ENCODE measurements at regions not wholly inside any gene's neighbourhood (a gene's known extent, or its start where the extent isn't known, plus 50 kb on each side); places are given as distances from the start of the nearest gene placed in this dataset.

DNA sequence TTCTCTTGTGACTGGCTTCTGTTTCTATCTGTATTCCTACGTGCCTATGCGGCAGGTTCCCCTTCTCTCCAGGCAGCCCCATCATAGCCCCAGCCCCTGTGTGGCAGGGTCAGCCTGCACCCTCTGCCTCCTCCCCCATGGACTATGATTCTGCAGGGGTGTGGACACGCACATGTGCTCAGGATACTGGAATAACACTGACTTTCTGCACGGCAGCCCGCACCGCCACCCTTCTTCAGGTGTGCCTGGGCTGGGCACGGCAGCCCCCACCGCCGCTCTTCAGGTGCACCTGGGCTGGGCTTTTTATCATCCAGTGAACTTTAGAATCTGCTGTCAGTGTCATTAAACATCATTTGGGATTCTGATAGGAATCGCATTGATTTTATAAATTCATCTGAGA is 202.6 kb upstream of the PPP2R2D start:
- TF ChIP-seq, protein P1, sequence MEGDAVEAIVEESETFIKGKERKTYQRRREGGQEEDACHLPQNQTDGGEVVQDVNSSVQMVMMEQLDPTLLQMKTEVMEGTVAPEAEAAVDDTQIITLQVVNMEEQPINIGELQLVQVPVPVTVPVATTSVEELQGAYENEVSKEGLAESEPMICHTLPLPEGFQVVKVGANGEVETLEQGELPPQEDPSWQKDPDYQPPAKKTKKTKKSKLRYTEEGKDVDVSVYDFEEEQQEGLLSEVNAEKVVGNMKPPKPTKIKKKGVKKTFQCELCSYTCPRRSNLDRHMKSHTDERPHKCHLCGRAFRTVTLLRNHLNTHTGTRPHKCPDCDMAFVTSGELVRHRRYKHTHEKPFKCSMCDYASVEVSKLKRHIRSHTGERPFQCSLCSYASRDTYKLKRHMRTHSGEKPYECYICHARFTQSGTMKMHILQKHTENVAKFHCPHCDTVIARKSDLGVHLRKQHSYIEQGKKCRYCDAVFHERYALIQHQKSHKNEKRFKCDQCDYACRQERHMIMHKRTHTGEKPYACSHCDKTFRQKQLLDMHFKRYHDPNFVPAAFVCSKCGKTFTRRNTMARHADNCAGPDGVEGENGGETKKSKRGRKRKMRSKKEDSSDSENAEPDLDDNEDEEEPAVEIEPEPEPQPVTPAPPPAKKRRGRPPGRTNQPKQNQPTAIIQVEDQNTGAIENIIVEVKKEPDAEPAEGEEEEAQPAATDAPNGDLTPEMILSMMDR (IDR thresholded peaks at IDR 0.05): no peak
- no peak for TF ChIP-seq POLR2A (IDR thresholded peaks at IDR 0.05)

Data from body of pancreas (tissue), 4 donors.